ENCODE measurements at regions not wholly inside any gene's neighbourhood (a gene's known extent, or its start where the extent isn't known, plus 50 kb on each side); places are given as distances from the start of the nearest gene placed in this dataset.

- DNase-seq = no peak
These were observed 81.3 kb upstream of the TNS3 start for GRCh38 chr7:47663213-47663612.

GRCh38 chr7:47661051-47661714 lies 79.3 kb upstream of the TNS3 start:
- no peak for DNase-seq

GRCh38 chr7:47659664-47660462 lies 78.0 kb upstream of the TNS3 start:
- no peak for DNase-seq

- no peak for DNase-seq
These were observed 77.2 kb upstream of the TNS3 start for GRCh38 chr7:47658886-47659635.

- no peak for DNase-seq
These were observed 75.2 kb upstream of the TNS3 start for GRCh38 chr7:47657126-47657525.

- peak; percentile 23 for DNase-seq
These were observed 72.9 kb upstream of the TNS3 start for GRCh38 chr7:47654672-47655298.

- peak; percentile 63 for DNase-seq
These were observed 71.9 kb upstream of the TNS3 start for GRCh38 chr7:47653550-47654411.

- no peak for DNase-seq
These were observed 70.7 kb upstream of the TNS3 start for GRCh38 chr7:47652591-47652990.

GRCh38 chr7:47651355-47652317 lies 69.7 kb upstream of the TNS3 start:
- peak; percentile 26 for DNase-seq

GRCh38 chr7:47649919-47650318 lies 68.0 kb upstream of the TNS3 start:
- no peak for DNase-seq

- no peak for DNase-seq
These were observed 66.5 kb upstream of the TNS3 start for GRCh38 chr7:47648275-47648925.

- DNase-seq = no peak
These were observed 66.0 kb upstream of the TNS3 start for GRCh38 chr7:47647918-47648250.

- no peak for DNase-seq
These were observed 65.4 kb upstream of the TNS3 start for GRCh38 chr7:47647181-47647917.

GRCh38 chr7:47643716-47644400 lies 61.9 kb upstream of the TNS3 start:
- DNase-seq = no peak

GRCh38 chr7:47640265-47640664 lies 58.4 kb upstream of the TNS3 start:
- no peak for DNase-seq

- no peak for DNase-seq
These were observed 57.7 kb upstream of the TNS3 start for GRCh38 chr7:47639495-47640110.

GRCh38 chr7:47638679-47639315 lies 56.9 kb upstream of the TNS3 start:
- no peak for DNase-seq

All from dermis blood vessel endothelial cell (primary cell).